Stimulated activated CD4-positive, alpha-beta T cell treated with anti-CD3 and anti-CD28 coated beads, TNF-alpha, amount 100 ng/mL, for 4 hours (primary cell): ENCODE measurements at regions not wholly inside any gene's neighbourhood (a gene's known extent, or its start where the extent isn't known, plus 50 kb on each side); places are given as distances from the start of the nearest gene placed in this dataset.

Experiments
- DNase-seq, 3 experiments: peaks; one replicate each; pipeline ENCODE4 v3.0.0-alpha.2; 2020; ENCODE audit warnings: low read depth in 3 of 3

DNA sequence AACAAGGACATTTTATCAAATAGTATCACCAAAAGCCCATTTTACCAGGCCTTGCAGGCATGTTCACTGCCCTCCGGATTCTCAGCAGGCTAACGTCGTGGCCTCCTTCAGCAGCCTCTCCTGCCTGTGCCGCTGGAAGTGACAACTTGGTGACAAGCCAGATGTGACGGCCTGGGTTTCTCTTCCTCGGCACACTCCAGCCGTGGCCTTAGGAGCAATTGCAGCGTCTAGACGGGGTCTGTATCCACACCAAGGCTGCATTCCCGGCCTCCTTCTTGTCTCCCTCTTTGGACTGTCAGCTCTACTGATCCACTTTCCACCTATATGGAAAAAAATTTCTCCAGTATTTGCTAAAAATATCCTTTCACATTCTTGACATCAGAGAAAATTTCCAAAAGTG lies 145.3 kb upstream of the MGMT start:
- no peak for DNase-seq

DNA sequence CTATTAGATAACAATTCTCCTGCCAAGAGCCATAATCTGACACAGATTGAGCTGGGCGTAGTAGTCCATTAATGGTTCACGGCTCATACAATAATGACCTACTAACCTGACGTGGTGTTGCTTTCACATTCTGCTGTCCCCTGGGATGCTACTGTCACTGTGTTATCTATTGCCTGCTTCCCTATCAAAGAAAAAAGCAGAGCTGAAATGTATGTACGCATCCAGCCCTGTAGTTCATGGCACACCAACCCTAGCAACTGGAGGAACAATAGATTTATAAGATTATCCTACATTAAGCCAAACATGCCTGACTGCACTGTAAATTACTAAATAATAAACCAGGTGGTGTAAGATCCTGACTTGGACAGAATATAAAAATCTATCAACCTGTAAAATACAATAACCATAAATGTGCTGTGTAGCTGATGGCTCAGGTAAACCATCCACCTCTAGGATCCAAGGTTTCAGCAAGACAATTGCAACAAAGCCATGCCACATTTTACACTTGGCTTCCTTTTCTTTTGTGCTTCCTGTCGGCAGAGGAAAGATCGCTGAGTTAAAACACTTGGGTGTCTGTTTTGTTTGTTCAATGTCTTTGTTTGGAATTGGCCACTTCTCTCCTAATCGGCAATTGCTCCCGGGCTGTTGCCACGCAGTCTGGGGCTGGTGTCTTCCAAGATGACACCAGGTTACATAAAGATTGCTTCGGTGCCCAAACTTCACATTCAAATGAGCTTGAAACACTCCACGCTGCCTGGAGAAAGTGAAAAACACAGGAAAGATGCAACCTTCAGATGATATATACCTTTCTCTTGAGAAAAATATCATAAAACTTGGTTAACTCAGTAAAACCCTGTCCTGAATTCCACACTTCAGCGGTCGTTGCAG lies 143.9 kb upstream of the MGMT start:
- DNase-seq, result no peak

DNA sequence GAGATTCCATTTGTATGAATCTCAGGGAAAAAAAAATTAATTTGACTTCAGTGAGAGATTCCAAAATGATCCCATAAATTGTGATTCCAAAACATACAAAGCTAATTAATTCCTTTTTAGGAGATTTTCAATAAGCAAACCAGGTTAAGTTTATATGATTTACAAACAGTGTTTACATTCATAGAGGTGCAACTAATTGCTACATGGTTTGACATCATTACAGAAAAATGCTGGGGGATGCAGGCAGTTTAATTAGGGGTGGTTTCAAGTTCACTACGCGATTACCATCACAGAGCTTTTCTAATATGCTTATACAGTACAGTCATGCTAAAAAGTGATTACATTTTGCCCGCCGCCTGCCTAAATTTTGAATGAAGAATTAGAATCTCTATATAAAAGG lies 143.2 kb upstream of the MGMT start:
- DNase-seq, result no peak

DNA sequence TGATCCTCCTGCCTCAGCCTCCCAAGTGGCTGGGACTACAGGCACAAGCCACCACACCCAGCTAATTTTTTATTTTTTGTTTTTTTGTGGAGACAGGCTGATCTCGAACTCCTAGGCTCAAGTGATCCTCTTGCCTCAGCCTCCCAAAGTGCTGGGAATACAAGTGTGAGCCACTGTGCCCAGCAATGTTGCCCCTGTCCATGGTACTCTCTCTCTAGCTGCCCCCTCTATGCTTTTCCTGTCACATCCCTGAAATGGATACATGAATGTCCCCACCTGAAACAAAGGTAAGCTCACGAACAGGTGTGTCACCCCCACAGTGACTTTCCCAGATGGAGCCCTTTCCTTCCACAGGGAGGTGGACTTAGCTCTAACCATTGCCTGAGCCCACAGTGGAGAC lies 141.1 kb upstream of the MGMT start:
- no peak for DNase-seq

DNA sequence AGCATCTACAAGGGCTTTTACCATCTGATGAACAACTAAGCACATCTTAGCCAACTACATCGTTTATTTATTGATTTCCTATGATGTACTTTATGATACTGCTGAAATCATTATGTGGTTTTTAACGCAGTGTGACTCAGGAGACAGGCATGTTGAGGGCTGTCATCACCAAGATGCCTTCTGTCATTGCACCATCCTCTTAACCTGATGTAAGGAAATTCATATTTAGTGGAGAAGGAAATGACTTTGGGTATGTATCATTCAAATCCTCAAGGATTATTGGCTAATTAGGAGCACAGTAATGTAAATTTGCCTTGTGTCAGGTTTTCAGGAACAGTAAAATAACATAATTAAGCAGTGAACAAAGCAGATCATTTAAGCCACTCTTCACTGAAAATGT lies 138.5 kb upstream of the MGMT start:
- DNase-seq, result no peak

DNA sequence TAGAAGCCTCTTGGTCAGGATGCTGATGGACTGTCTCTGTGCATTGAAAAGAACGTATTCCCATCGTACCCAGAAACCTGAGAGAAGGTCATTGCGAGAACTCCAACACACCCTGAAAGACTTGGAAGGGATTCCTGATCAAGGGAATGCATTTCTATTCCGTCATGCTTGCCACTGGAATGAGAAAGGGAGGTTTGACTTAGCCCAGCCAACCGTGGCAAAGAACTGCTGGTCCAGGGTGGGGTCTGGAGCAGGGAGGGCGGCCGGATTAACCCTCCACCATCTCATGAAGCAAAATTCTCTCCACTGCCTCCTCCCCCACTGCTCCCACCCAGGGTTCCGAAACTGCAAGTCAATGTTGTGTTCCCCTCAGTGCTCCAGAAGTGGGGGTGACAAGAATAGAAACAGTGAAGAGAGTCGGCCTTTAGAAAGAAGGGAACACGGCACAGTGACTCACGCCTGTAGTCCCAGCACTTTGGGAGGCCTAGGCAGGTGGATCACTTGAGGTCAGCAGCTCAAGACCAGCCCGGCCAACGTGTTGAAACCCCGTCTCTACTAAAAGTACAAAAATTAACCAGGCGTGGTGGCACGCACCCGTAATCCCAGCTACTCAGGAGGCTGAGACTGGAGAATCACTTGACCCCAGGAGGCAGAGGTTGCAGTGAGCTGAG lies 137.5 kb upstream of the MGMT start:
- no peak for DNase-seq

DNA sequence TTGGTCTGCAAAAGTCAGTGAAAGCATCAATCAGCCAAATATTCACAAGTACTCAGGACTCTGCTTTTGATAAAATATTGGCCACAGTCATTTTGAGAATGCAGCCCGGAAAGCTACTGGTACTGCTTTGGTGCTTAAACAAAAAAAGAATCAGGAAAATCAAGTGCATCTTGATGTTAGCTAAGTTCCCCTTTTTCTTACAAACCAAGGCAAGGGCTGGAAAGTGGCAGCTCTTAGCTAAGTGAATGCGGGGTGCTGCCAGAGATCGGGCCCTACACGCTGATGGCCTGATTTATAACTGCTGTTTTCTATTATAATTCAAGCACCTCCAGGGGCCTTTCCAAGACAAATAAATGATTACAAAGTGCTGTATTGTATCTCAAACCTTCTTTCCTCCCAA lies 136.8 kb upstream of the MGMT start:
- DNase-seq, result no peak

DNA sequence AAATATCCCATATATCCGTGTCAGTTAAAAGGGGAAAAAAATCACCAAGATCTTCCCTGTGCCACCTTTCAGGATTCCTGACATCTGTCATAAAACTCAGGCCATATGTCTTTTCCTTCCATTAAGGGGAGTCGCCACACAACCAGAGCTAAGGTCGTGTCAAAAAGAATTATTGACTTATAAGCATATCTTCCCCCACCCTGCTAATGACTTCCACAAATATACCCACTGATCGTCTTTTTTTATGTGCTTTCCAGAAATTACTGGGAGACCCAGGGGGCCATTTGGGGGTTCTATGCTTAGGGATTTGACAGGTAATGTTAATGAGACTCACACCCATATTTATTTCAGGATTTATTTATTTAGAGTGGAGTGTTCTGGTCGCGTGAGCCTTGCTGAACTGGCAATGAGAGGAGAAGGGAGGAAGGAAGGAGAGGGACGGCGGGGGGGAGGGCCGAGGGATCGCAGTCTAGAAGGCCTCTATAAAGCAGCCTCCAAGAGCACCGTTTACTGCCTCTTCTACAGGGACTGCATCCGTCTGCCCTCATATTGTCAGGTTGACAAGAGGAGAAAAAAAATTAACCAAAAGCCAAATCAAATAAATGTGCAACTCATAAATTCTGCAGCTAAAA lies 135.7 kb upstream of the MGMT start:
- no peak for DNase-seq

DNA sequence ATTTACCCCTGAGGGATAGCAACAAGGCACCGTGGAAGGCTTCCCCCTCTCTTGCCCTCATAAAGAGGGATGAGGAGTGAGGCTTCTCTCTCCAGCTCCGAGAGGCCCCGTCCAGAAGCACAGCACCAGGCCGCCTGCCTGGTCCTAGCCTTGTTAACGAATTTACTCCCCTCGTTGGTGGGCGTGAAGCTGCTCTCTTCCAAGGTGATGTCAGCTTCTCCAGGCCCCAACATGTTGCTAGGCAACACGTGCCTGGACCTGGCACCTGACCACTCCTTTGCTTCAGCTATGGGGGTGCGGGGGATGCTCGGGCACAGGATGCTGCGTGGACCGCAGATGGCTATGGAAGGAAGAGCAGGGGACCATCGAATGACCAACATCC lies 135.2 kb upstream of the MGMT start:
- DNase-seq, result no peak

DNA sequence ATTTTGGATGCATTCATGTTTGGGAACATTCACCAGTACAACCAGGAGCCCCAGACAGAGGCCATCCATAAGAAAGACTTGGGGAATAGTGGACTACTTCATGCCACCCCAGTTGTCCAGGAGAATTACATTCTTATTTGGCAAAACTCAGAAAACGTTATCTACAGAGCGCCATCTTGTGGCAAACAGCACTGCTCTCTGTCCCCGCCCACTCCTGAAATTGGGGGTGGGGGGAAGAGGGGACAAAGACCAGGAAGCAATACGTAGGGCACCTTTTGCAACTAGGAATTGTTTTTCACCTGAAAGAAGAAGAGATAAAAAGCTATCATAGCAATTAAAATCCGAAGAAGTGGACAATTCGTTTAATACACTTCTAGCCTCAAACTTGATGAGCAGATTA lies 134.6 kb upstream of the MGMT start:
- DNase-seq, result no peak

DNA sequence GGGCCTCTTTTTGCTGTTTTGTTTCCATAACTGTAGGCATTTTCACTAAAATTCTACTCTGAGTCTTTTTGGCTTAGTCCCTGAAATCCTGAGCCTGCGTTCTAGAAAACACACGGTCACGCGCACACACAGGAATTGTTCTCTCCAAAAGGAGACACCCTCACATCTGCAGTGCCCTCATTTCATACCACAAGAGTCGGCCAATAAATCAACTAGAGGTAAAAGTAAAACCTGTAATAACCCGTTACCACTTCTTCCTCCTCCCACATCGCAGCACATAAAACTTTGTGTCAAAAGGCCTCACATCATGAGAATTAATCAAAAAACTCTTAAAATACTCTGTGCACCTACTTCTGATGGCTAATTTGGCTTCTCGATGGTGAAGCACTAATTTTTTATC lies 133.3 kb upstream of the MGMT start:
- no peak for DNase-seq

DNA sequence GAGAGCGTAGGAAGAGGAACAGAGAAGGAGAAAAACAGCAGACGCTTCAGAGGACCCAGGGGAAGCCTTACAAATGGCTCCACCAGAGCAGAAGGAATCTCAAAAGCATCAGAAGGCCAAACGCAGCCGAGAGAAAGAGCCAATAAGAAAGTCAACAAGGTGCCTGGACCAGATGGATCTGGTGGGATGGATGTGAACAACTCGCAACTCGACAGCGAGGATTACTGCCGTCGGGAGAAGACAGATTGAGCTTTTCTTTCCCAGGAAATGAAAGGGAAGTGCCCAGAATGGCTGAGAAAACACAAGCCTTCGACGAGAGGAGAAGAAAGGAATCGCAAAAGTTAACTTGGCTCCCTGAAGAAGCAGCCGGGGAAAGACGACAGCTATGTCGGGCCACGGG lies 132.8 kb upstream of the MGMT start:
- no peak for DNase-seq

DNA sequence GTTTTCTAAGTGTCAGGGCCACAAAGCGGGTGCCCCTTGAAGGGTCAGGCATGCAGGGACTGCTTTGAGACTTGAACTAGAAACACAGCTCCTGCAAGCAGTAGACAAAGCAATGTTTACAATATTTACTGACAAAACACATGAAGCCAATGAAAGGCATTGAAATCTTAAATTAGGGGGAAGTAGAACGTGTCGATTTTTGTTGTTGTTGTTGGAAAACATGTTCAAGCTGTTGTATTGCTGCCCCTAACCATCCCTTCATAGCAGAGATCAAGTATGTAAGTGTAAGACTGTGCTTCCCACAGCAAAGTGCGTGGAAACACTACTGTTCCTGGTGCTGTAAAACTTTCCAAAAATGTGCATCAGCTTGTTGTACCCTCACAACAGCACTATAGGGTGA lies 131.6 kb upstream of the MGMT start:
- DNase-seq, result no peak

DNA sequence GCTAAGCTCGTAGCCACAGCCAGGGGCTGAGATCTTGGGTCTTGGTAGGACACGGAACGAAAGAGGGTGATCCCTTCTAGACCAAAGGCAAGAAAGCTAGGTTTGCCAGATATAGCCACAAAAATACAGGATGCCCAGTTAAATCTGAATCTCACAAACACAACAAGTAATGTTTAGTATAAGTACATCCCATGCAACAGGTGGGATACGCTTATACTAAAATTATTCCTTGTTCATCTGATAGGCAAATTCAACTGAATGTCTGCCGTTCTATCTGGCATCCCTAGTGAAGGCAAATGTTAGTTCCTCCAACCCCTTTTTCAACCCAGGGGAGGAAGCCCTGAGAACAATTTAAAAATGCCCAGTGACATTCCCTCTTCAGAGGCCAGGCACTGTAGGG lies 131.1 kb upstream of the MGMT start:
- no peak for DNase-seq

DNA sequence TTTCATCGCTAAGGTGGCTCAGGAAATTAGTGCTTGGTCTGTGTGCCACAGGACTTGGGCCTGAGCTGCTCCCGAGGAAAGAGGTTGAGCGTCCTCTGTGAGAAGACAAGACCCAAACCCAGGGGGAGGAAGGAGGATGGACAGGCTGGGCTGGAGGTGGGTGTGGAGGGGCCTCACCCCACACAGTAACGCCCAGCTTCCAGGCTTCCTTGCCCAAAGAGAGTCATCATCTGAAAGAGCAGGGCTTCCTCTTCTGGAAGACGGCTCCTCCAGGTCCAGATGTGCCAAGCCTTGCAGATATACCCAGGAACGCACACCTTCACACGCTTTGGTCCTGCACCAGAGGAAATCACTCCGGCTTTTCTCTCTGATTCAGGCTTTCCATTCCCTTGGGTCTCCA lies 127.8 kb upstream of the MGMT start:
- no peak for DNase-seq

DNA sequence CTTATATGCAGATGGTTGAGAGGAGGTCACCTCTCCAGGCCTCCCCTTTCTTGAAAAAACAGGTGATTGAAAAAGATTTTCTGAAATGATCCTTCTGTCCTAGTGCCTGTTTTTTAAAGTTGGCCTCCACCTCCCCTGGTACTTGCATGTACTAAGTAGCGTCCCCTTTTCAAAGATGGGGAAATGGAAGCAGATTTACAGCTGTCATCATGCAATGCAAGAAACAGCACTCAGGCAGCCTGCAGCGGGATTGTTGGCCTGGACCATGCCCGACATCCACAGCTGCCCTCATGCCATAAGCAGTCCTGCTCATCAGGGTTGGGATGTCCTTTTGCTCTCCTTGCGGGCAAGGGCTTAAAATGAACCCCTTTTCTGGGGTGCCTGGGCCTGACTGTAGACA lies 127.2 kb upstream of the MGMT start:
- no peak for DNase-seq

DNA sequence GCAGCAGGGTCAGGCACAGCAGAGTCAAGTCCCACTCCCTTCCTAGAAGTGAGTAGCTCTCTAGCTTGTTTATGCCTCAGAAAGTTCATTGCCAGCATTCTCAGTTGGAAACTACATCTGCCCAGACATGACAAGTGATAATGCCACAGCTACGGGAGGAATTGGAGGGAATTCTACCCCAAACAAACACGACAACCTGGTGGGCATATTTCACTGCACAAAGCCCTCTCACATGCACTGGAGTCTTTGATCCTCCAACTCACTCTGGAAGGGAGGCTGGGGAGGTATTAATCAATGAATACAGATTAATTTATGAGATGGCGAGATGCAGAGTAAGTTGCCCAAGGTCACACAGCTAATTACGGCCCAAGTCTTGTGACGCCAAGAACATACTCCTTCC lies 126.0 kb upstream of the MGMT start:
- DNase-seq, result no peak

DNA sequence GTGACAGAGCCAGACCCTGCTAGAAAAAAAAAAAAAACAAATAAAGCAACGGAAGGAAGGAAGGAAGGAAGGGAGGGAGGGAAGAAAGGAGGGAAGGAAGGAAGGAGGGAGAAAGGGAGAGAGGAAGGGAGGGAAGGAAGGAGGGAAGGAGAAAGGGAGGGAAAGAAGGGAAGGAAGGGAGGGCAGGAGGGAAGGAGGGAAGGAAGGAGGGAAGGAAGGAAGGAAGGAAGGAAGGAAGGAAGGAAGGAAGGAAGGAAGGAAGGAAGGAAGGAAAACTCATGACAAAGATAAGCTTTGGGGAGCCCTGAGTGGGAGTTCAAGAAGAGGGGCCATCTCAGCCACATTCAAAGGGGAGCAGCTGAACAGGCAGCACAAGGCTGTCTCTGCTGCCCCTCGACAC lies 124.7 kb upstream of the MGMT start:
- DNase-seq, result no peak

DNA sequence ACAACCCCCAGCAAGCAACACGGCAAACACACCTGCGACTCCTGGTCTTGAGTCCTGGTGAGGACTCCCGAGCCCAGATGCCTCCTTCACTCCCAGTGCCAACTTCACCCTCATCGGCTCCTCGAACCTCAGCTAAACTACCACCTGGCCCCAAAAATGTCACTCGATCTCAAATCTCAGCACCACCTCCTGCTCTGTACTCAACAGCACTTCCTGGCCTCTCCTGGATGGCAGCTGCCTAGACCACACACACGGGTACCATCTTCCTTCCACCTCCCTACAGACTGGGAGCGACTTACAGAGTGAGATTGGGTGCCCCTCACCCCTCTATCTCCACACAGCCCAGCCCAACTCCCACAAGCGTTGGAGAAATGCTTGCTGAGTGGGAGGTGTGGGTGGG lies 123.9 kb upstream of the MGMT start:
- DNase-seq, result no peak

DNA sequence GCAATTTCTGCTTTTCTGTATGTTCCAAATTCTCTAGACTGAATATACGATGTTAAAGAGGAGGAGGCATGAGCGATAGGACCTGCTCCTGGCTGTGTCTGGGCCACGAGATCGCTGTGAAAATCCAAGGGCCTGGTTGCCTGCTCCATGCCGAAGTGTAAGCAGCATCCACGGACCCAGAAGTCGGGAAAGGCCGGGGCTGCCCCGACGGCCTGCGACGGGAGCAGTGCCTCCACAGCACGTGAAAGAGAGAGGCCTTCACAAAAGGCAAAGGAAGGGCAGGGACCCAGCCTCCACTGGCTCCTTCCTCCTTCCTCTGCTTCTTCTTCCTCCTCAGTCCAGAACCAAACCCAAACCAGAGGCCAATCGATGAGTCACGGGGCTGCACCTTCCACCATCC lies 122.9 kb upstream of the MGMT start:
- DNase-seq, result no peak

DNA sequence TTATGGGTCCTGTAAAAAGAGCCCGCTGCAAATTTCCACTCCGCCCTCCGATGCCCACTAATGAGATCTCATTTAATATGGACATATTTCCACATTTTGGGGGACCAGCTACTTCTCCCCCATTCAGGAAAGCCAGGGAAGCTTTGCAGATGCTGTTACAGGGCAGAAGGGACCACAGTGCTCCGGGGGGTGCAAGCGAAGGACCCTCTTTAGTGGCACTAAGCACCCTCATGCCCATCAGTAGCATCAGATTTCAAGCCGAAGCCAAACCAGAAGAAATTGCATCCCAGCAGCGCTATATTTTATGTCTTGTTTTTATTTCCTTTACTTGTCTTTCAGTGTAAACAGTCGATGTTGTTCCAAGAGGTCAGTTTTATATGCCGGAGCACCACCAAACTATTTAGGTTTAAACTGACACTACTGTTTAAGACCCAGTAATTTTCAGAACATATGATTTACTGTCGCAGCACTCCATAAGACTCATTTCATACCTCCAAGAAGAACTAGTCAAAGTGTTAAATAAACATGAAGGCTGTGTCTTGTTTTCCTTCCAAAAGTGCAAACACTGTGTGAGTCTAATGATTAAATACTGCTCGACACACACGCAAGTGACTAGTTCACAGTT lies 122.2 kb upstream of the MGMT start:
- DNase-seq, result no peak

DNA sequence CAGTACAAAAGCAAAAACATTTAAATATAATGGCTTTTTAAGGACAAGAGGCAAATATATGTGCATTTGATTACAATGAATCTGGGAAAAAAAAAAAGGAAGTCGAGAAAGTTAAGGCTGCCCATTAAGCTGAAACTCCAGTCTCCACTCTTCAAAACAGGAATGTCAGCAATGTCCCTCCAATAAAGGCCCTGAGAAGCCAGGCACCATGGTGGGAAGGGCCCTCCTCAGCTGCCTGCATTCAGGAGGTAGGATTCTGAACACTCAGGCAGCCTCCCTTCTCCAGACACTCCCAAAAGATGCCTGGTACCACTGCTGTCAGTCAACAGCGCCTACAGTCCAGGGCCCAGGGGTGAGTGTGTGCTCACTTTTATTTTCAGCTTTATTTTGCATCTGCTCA lies 121.3 kb upstream of the MGMT start:
- DNase-seq, result no peak

DNA sequence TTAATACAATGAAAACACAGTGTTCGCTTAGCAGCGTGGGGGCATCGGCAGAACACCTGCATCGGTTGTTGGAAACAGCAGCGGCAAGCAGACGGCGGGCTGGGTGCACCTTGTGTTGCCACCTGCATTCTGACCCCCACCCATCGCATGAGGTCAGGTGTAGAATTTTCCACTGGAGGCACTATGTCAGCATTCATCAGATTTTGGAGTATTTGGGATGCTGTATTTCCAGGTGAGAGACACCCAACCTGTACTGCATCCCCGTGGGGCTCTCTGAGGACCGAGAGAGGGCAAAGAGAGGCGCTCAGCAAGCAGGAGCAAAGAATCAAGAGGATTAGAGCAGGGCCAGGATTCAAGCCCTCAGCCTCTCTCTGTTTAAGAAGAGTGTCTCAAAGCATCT lies 116.4 kb upstream of the MGMT start:
- no peak for DNase-seq
